CD4-positive, alpha-beta T cell treated with Interleukin-12 subunit alpha and Interleukin-12 subunit beta, for 1 hour (primary cell): ENCODE measurements at regions not wholly inside any gene's neighbourhood (a gene's known extent, or its start where the extent isn't known, plus 50 kb on each side); places are given as distances from the start of the nearest gene placed in this dataset.

Experiments used
- DNase-seq: peaks from one replicate; pipeline ENCODE4 v3.0.0-alpha.2; 2020

DNA sequence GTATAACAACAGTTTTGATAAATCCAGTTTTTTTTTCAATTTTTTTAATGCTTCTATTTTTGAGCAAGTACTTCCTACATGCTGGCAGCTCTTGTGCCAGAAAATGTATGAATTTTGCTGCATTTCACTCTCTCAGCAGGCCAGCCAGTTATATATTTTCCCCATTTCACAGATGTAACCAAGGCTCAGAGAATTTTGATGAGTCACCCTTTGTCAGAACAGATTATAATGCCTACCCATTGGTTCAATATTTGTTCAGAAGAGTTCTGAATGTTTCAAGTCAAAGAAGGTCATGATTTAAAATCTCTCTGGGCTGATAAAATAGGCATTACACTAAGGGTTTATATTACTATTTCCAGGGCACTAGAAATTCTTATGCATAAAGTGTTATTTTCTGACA is 452.2 kb downstream of the RWDD3 start:
- no peak for DNase-seq

DNA sequence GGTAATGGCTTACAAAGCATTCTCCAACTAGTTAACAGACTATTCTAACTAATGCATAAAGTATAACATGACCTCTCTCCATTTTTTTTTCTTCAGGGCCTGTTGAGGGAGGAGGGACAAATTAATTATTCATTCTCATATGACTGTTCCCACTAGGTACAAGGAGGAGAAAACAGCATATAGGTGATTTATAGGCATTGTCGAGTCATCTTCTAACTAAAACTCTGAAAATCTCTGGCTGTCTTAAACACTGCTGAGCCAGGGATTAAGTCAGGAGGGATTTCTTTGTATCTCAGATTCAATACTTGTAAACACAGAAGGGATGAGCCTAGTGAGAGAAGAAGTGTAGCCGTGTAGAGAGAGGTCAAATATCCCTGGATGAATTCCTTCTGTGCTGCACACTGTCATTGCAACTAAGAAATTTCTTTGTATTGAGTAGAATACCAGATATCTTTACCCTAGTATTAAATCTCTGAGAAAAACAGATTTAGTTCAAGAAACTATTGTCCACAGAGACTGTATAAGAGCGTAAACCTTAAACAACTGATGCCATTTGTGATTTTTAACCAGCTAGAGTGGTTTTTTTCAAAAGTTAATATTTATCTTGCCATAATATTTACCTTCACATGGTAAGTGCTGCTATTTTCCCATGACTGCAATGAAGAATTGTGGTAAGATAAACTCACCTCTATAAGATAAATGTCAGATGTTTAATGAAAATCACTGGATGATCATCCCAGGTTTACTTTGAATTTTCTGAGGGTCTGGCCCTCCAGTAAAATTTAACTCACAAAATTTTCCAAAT is 465.3 kb downstream of the RWDD3 start:
- DNase-seq: no peak

DNA sequence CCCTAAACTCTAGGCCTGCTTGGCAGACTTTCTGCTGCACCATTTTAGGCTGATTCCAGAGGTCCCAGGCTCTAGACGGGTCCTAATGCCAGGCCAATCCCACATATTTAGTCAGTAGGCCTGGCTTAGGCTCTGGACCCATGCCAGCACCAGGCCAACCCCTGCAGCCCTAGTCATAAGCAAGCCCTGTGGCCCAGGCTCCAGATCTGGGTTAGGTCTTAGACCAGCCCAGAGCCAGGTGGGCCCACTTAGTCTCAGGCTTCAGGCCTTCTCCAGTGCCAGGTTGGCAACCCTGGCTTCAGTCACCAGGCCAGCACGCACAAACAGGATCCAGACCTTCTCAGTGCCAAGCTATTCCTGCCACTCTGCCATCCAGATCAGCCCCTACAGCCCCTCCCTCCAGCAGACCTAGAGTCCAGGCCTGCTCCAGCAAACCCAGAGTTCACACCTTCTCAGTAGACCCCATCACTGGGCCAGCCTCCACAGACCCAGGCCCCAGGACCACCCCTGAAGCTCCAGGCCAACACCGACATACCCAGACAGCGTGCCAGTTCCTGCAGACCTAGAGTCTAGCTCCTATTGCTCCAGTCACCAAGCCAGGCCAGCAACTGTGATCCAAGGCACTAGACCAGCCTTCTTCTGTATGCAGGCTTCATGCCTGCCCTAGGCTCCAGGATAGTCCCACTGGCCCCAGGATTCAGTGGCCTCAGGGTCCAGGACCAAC is 467.6 kb downstream of the RWDD3 start:
- no peak for DNase-seq

DNA sequence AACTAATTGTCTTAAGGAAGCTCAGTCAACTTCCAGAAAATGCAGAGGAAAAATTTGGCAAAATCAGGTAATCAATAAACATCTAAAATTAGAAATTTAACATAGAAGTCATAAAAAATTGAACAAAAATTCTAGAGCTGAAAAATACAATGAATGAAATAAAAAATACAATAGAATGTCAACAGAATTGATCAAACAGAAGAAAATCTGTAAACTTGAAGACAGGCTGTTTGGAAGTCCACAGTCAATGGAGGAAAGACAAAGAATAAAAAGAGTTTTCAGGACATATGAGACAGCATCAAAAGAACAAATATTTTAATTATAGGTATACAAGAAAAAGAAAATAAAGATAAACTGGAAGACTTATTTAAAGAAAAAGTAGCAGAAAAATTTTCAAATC is 469.0 kb downstream of the RWDD3 start:
- no peak for DNase-seq

DNA sequence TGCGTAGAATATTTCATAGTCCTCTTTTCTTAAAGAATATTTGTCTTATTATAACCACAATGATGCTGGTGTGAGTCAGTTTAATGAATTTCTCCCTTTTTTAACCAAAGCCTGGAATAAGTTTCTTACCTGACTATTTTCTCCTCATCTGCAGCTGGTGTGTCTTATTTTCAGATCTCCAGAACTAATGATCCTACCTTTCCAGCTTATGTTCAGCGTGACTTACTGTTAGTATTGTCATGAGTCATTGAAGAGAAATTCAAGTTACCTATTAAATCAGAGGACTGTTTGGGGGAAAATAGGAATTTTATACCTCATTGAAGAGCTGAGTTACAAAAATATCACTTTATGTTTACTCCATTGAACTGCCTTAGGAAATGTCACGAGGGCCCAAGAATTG is 482.1 kb downstream of the RWDD3 start:
- no peak for DNase-seq

DNA sequence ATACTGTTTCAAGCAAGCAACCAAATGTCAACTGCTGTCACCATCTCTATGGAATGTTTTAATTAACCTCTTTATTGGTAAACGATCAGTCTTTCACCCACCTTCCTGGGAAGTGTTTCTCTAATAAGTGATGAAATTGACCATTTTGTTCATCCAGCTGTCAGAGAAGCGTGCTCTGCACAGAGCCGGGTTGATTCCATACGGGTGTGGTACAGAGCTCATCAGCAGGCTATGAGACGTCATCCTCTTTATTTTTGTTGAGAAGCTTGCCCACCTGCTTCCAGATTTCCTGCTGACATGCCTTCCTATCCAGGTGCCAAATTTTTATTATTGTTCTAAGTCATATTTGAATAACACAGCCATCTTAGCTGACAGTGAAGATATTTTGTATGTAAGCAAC is 482.5 kb downstream of the RWDD3 start:
- no peak for DNase-seq

DNA sequence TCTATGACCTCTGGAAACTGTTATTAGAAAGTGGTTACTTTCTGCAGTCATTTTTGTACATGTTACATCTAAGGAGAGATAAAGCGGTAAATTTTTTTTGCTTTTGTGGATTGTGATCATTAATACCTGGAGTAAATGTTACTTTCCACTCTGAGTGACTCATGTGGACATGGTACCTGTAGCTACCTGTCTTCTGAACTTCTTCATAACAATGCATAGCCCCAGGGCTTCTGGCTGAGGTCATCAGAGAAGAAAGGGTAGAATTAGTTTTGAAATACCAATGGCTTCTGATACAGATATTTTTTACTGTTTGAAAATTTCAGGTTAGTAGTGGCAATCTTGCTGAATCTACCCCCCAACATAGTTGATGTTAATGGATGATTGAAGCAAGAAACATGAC is 489.3 kb downstream of the RWDD3 start:
- DNase-seq: no peak

DNA sequence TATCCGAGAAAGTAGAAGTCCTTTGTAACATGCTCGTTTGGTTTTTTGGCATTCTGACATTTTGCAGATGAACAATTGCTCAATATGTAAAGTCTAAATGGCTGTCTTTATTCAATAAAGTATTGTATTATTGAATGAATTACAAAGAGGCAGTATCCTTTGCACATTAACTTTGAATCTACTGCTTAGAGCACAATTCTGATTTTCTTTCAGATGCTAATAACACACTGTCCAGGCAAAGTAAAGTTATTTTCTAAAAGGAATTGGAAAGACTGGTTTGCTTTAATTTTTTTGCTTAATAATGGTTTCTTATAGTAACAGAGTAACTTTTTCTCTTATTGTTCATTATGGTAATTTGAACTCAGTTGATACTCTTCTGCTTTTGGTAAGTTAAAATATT is 494.8 kb downstream of the RWDD3 start:
- DNase-seq: no peak

DNA sequence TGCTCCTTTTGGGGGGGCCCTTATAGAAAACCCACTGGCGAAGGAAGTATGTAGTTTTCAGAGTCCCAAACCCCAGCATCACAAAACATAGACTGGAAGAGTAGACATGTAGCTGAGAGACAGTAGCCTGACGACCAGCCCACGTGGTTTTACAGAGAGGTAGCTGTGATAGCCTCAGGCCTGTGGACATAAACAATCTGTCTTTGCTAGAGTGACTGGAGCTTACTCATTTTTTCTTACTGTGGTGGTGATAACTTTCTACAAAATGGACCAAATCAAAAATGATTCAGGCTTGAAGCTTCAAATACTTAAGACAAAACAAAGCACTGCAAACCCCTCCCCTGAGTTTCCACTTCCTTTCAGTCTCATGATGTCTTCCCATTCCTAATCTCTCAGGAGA is 497.0 kb downstream of the RWDD3 start:
- no peak for DNase-seq

DNA sequence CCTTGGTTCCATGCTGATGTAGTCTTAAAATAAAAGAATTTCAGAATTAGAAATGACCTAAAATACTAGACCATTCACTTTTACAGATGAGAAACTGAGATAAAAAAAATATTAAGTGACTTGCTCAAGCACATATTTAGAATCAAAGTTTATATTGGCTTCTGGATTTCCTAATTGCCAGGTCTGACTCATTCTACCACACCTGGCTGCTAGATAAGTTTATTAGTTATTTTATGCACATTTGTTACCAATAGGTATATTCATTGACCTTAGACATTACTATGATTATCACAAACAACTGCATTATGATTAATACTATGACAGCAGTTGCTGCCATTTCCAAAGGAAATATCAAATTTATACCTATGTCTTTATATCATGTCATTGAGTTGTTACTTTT is 497.5 kb downstream of the RWDD3 start:
- DNase-seq: no peak

DNA sequence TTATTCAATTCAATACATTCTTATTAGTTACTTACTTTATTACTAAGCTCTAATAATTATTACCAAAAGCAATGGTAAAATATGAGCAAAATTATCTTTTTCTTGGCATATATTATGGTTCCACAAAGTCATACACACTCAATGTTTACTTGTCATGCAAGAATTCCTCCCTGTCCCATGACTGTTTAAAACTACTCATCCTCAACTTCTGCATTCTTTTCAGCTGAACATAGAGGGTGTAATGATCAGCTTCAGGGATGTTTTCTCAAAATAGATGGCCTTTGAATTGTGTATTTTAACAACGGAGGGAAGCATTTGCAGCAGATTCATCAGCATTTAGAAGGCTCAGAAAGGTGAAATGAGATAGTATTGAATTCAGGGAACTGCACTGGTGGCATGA is 499.0 kb downstream of the RWDD3 start:
- DNase-seq: no peak

DNA sequence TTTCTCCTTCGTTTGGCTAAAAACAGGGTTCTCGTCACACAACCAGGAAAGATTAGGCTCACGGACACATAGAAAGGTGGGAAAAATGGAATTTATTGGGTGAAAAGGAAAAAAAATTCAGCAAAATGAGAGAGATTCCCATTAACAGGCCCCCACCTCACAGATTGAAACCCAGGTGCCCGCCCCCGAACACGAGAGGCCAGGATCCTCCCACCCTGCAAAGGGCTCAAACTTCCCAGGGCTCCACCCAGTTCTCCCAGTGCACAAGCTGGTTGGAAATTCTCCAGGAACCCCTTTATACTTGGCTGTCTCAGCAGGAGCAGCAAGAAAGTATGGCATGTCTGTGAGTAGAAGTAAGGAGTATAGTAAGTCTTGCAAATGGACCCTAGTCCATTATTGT is 499.7 kb downstream of the RWDD3 start:
- DNase-seq: no peak

DNA sequence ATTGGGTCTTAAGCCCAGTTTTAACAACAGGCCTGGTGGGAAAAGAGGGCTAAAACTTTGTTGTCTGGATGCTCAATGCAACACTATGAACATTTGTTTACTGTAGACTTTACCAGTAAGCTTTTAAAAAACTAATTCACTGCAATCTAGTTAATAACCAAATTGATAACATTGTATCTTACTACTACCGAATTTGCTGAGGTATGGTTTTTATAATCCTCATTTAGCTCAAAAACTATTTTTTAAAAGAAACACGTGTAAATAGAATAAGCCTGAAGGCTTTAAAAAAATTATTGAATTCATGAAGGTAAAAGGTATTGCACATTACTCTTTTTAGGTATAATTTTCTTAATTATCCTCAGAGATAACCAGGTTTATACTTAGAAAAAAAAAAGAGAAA is 500.6 kb downstream of the RWDD3 start:
- DNase-seq: no peak

DNA sequence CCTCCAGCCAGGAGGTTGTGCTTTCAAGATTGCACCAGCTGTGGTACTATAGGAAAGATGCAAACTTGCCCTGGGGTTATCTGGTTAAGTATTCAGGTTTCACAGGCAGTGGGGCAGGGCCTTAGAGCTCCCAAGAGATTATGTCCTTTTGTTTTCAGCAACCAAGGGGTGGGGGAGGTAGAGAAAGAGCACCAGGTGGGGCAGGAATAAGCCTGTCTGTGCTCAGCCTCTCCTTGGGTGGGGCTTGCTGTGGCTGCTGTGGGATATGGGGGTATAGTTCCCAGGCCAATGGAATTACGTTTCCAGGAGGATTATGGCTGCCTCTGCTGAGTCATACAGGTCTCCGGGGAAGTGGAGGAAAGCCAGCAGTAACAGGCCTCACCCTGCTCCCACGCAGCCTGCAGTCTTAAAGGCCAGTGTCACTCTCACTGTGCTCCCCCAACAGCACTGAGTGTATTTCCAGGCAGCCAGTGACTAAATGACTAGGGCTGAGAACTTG is 508.6 kb downstream of the RWDD3 start:
- no peak for DNase-seq

DNA sequence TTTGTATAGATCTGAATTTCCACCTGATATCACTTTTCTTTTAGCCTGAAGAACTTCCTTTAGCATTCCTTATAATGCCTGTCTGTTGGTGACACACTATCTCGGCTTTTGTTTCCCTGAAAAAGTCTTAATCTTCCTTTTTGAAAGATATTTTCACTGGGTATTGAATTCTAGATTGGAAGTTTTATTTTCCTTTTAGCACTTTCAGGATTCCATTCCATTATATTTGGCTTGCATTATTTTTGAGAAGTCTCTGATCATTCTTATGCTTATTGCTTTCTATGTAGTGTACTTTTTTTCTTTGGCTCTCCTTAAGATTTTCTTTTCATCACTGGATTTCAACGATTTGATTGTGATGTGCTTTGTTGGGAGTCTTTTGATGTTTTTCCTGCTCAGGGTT is 510.7 kb downstream of the RWDD3 start:
- DNase-seq: no peak

DNA sequence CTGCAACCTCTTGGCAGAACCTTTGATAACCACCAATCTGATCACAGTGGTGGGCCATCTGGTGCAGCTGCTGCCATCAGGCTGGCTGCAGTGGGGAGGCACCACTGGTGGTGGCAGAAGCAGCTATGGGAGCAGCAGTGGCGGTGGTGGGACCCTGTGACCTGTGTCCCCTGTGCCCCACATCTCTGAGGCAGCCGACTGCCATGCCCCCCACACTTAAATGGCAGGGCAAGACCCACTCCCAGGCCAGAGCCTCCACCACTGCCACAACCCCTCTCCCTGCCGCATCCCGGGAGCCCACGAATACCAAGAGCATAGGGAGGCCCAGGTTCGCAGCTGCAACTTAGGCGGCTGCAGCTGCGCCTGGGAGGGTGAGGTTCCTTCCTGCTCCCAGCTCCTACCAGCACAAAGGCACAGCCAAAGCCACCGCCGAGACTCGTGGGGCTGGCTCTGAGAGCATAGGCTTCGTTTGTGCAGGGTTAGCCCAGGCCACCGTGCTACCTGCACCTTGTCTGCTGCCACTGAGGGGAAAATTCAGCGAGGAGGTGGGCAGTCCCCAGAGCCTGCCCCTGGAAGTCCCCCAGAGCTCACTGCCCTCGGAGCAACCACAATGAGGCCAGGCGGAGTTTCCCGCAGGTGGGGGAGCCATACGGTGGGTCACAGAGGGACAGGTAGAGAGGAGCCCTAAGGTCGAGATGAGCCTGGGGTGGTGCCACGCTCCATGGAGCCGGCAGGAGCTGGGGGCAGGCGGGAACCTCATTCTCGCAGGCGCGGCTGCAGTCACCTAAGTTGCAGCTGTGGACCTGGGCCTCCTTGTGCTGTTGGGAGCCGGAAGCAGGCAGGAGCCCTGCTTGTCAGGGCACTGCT is 518.7 kb downstream of the RWDD3 start:
- no peak for DNase-seq

DNA sequence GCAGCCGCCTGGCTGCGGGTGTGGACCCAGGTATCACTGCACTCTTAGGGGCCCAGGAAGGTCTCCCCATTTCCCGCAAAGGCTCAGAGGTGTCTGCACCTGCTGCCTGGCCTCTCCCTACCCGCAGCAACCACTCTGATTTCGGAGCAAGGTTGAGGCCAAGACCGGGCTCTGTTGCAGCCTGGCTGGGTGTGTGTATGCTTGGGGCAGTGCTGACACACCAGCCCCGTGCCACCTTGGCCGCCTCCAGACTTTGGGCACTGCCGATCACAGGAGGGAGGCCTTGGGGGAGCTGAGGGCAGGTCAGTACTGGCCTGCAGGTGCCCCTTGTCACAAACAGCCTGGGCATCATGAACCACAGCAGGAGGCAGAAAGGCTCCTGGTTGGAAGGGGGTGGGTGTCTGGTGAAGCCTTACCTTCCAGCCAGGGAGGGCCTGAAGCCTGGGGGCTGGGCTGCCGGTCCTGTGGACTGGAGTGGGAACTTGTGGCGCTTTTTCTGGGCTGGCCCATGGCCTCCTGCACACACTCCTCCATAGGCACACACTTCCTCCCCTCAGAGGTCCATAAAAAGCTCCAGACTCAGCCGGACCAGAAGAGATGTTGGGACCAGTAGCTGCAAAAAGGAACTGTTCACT is 519.5 kb downstream of the RWDD3 start:
- no peak for DNase-seq

DNA sequence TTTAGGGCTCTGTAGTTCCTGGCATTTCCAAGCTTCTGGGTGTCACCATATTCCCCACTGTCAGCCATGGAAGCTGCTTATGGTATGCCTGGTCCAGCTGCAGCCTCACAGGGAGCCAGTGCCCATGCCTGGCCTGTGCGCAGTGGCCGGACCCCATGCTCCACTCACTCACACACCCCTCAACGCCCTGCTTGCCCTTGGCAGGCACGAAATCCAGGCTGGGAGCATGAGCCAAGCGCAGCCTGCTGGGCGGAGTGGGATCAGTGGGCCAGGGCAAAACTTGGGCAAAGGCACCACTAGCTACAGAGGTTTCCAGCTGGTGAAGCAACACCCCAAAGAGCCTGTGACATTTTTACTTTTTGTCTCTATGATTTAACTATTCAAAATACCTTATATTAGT is 520.4 kb downstream of the RWDD3 start:
- DNase-seq: no peak

DNA sequence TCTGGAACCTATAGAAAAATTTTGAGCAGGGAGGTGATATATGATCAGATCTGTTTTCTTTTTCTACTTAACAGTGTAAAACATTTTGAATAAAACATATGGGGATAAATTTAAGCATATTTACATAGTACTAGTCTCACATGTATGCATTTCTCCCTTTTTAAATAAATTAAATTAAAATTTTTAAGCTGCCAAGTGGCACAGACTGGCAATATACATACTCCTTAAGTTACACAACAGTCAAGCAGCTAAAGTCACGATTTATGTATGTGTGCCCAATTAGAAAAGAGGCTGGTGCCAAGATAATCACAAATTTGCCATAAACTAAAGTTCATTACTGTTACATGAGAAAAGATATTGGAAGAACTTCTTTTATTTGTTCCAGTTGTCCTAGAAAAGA is 532.0 kb downstream of the RWDD3 start:
- no peak for DNase-seq

DNA sequence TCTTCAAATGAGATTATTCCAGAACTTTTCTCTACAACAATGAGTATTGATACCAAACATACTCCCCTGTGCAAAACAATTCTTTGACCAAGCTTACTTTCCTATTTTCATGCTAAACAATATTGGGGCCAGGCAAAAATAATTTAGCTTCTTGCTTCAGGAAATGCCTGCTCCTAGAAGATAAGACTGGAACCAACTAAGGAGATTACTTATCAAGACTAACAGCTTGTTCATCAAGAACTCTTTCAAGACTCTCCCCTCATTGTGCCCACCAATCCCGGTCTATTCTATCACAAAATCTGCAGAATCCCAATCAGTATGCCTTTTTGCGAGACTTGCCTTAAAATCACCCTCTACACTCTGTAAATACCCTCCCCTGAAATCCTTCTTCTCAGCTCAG is 536.6 kb downstream of the RWDD3 start:
- no peak for DNase-seq

DNA sequence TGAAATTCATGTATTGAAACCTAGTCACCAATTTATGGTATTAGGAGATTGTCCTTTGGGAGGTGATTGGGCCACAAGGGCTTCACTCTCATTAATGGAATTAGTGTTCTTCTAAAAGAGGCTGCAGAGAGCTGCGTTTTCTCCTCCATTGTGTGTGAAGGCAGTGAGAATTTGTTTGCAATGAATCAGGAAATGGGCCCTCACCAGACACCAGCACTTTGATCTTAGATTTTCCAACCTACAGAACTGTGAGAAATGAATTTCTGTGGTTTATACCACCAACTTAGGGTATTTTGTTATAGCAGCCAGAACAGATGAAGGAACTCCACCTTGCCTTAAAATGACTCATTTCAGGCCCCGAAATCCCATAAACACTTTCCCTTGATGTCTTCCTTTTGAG is 544.2 kb downstream of the RWDD3 start:
- DNase-seq: no peak

DNA sequence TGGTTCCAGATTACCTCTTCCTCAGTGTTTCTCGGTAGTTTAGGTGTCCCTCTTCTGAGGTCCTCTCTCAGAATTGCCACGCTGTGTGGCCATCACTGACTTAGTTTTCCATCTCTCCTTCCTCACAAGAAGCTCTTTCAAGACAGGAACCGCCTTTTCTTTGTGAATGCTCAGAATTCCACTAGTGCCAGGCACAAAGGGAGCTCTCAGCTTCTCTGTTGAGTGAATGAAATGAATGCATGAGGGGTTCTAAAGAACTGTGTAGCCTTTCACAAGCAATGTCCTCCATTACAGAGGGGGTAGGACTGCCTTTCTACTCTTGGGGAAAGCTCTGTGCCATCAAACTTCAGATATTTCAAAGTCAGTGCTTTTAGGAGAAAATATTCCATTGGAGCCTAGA is 546.8 kb downstream of the RWDD3 start:
- DNase-seq: no peak

DNA sequence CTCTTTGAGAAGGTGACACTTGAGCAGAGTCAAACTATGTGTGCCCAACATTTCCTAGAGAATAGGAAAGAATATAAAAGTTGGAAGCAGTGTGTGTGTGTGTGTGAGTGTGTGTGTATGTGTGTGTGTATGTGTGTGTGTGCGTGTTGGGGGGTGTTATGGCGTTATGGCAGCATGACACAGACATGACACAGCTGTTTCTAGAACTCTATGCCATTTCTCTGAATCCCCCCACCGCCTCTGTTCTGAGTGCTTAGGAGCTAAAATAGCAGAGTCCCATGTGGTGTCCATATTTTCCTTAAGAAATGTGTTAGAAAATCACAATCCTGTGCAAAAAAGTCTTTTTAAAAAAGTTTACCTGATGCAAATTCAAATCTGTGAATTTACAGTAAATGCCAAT is 556.1 kb downstream of the RWDD3 start:
- DNase-seq: no peak
